ENCODE measurements at regions not wholly inside any gene's neighbourhood (a gene's known extent, or its start where the extent isn't known, plus 50 kb on each side); places are given as distances from the start of the nearest gene placed in this dataset.

DNA sequence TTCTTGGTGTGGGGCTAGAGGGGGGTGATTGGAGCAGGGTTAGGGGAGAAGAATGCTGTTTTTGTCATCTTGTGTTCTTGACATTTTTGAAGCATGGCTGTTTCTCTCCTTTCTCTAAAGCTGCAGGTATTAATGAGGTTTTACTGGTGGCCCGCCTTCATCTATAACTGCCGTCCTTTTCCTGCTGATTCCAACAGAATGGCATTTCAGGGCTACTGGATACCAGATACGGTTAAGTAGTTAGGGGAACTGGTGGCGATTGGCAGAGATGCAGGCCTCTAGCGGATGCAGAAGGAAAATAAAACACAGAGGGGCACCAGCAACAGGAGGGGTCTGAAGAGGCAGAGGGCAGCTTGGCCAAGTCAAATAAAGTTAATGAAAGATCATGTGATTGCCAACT, 89.7 kb upstream of the EEF1E1 start:
- TF ChIP-seq, protein P1, sequence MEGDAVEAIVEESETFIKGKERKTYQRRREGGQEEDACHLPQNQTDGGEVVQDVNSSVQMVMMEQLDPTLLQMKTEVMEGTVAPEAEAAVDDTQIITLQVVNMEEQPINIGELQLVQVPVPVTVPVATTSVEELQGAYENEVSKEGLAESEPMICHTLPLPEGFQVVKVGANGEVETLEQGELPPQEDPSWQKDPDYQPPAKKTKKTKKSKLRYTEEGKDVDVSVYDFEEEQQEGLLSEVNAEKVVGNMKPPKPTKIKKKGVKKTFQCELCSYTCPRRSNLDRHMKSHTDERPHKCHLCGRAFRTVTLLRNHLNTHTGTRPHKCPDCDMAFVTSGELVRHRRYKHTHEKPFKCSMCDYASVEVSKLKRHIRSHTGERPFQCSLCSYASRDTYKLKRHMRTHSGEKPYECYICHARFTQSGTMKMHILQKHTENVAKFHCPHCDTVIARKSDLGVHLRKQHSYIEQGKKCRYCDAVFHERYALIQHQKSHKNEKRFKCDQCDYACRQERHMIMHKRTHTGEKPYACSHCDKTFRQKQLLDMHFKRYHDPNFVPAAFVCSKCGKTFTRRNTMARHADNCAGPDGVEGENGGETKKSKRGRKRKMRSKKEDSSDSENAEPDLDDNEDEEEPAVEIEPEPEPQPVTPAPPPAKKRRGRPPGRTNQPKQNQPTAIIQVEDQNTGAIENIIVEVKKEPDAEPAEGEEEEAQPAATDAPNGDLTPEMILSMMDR (conservative IDR thresholded peaks at IDR 0.05) = no peak
- no peak for TF ChIP-seq ZFX (IDR thresholded peaks at IDR 0.05)
